Activated CD4-positive, alpha-beta memory T cell treated with anti-CD3 and anti-CD28 coated beads, Interleukin-2, amount 10 ng/mL, durations not matched to agents 7 days and 5 days (primary cell): ENCODE measurements at regions not wholly inside any gene's neighbourhood (a gene's known extent, or its start where the extent isn't known, plus 50 kb on each side); places are given as distances from the start of the nearest gene placed in this dataset.
"Not testable (repeated sequence)": the region's sequence is repeated elsewhere in the genome, so short reads cannot be mapped to it uniquely, and the experiment has no call there.

Experiments
- CTCF ChIA-PET: fragments of 350-600 bp; sonication (Branson Sonifier 250); formaldehyde crosslinking; loops from one replicate; lab custom pipeline; 2021; ENCODE audit warnings: antibody characterized with exemption, inconsistent platforms; lab: Charles Lee
- POLR2A ChIA-PET: fragments of 350-600 bp; sonication (Branson Sonifier 250); formaldehyde crosslinking; loops from one replicate; lab custom pipeline; 2021; ENCODE audit warnings: antibody characterized with exemption; lab: Charles Lee
- DNase-seq: peaks from one replicate; pipeline ENCODE4 v3.0.0-alpha.2; 2020
- H3K27ac Mint-ChIP-seq: one replicate; pipeline ENCODE4 v1.8.0; 2021; ENCODE audit warnings: mild to moderate bottlenecking, mixed read lengths
- H3K27me3 Mint-ChIP-seq: one replicate; pipeline ENCODE4 v1.8.0; 2021; ENCODE audit warnings: mixed read lengths
- H3K36me3 Mint-ChIP-seq: one replicate; pipeline ENCODE4 v1.8.0; 2021; ENCODE audit warnings: low read depth, mixed read lengths
- H3K4me1 Mint-ChIP-seq: one replicate; pipeline ENCODE4 v1.8.0; 2021; ENCODE audit warnings: mixed read lengths
- H3K4me3 Mint-ChIP-seq: one replicate; pipeline ENCODE4 v1.8.0; 2021; ENCODE audit warnings: mild to moderate bottlenecking, mixed read lengths
- H3K9me3 Mint-ChIP-seq: one replicate; pipeline ENCODE4 v1.8.0; 2021; ENCODE audit warnings: mixed read lengths

DNA sequence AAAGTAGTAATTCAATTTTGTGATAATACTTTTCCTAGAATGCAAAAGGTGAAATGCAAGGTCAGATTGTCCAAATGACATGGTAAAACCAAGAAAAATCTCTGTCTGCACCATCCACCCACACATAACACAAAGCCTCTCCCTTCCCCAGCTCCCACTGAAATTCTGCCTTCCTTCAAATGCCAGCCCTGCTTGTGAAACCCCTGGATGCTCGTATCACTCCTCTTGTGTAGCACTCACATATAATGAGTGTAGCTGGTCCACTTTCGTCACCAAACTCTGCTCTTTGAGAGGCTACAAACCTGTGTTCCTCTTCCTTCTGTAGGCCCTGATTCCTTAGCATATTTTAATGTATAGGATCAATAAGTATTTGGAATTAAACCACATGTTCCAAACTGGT lies 123.6 kb upstream of the BEND6 start:
- H3K27ac Mint-ChIP-seq = no peak overlapping the region
- peaks cover 12% of the 10 kb centered on the region for H3K27me3 Mint-ChIP-seq
- no peaks in the 10 kb centered on the region for H3K9me3 Mint-ChIP-seq
- ChIA-PET POLR2A (no interaction called here), CTCF (no interaction called here)
- H3K4me1 Mint-ChIP-seq = no peaks in the 10 kb centered on the region
- H3K36me3 Mint-ChIP-seq = no peaks in the 10 kb centered on the region
- DNase-seq = no peak
- no peak overlapping the region for H3K4me3 Mint-ChIP-seq

DNA sequence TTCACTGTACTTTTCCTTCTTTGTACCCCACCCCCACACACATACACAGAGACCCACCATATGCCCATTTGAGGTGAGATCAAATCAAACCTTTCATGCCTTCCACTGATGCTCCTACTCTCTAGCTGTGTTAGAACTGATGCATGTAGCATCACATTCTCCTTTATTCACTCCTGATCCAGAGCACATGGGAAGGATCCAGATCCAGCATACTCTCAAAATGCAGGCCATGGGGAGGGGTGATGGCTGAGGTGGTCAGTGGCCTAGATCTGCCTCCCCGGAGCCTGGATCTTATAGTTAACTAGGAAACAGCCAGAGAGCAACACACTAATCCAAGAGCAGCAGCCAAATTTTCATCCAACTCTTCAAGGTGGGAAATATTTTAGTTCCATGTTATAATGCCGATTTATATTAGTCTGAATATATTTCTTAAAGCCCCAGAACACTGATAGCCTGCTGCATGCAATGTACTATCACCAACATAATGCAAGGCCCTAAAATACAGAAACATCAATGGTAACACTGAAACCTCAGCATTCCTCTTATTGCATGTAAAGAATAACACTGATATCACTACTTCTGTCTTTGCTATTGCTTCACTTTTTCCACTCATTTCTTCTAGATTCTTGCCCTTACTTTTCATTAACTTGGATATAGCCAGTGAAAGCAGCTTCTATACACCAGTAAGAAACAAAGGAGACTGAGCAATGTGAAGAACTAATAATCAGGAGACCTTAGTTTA lies 126.8 kb upstream of the BEND6 start:
- POLR2A ChIA-PET = interaction anchor here (0.7 kb wide), 1 partner anchor 220 kb away, joined by 3 read pairs; no protein-coding TSS in a partner anchor
- CTCF ChIA-PET = no interaction called here
- peaks cover 12% of the 10 kb centered on the region for H3K27me3 Mint-ChIP-seq
- no peak overlapping the region for H3K4me3 Mint-ChIP-seq
- no peaks in the 10 kb centered on the region for H3K36me3 Mint-ChIP-seq
- no peaks in the 10 kb centered on the region for H3K4me1 Mint-ChIP-seq
- no peak overlapping the region for H3K27ac Mint-ChIP-seq
- no peak for DNase-seq
- no peaks in the 10 kb centered on the region for H3K9me3 Mint-ChIP-seq

DNA sequence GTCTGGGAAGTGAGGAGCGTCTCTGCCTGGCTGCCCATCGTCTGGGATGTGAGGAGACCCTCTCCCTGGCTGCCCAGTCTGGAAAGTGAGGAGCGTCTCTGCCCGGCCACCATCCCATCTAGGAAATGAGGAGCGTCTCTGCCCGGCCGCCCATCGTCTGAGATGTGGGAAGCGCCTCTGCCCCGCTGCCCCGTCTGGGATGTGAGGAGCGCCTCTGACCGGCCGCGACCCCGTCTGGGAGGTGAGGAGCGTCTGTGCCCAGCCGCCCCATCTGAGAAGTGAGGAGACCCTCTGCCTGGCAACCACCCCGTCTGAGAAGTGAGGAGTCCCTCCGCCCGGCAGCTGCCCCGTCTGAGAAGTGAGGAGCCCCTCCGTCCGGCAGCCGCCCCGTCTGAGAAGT lies 130.5 kb upstream of the BEND6 start:
- H3K9me3 Mint-ChIP-seq, CTCF ChIA-PET, H3K27me3 Mint-ChIP-seq, H3K36me3 Mint-ChIP-seq, H3K27ac Mint-ChIP-seq, H3K4me3 Mint-ChIP-seq, DNase-seq, H3K4me1 Mint-ChIP-seq, POLR2A ChIA-PET: not testable (repeated sequence)

DNA sequence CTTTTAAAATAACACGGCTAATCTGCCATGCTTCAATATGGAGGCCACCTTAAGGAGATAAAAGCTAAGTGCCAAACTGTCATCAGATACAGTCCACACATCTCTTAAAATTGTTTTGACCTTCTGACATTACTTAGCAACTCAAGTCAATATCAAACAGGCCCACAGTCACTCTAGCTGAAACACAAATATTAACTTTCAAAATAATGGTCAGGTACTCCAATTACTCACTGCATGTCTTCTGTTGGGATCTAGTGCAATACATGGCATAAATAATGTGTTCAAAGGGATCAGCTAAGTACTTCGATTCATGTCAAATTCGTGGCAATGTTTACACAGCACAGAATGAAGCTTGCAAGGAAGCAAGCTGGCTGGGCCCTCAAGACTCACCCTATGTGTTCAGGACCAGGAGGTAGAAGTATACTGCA lies 133.9 kb upstream of the BEND6 start:
- Mint-ChIP-seq H3K4me3 (no peak overlapping the region), H3K27ac (no peak overlapping the region), H3K9me3 (no peaks in the 10 kb centered on the region), H3K27me3 (peaks cover 5% of the 10 kb centered on the region), H3K4me1 (no peaks in the 10 kb centered on the region), H3K36me3 (no peaks in the 10 kb centered on the region)
- no peak for DNase-seq
- POLR2A ChIA-PET = no interaction called here
- CTCF ChIA-PET = no interaction called here

DNA sequence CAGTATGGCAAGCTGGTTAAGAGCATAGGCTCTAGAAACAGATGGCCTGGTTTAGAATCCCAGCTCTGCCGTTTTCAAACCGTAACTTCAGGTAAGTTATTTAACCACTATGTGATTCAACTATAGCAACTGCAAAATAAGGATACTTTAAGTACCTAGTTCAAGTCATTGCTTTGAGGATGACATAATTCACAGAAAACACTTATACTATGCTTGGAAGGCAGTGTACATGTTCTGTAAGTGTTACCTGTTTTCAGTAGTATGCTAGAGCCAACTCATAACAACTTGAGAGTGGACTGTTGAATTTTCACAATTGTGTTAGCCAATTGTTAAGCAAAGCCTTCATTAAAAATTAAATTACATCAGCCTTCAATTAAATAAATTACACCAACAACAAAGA lies 134.8 kb upstream of the BEND6 start:
- no peaks in the 10 kb centered on the region for H3K36me3 Mint-ChIP-seq
- no peak overlapping the region for H3K27ac Mint-ChIP-seq
- DNase-seq = no peak
- H3K27me3 Mint-ChIP-seq = peaks cover 5% of the 10 kb centered on the region
- no peaks in the 10 kb centered on the region for H3K9me3 Mint-ChIP-seq
- H3K4me1 Mint-ChIP-seq = no peaks in the 10 kb centered on the region
- ChIA-PET POLR2A (no interaction called here), CTCF (no interaction called here)
- H3K4me3 Mint-ChIP-seq = no peak overlapping the region

DNA sequence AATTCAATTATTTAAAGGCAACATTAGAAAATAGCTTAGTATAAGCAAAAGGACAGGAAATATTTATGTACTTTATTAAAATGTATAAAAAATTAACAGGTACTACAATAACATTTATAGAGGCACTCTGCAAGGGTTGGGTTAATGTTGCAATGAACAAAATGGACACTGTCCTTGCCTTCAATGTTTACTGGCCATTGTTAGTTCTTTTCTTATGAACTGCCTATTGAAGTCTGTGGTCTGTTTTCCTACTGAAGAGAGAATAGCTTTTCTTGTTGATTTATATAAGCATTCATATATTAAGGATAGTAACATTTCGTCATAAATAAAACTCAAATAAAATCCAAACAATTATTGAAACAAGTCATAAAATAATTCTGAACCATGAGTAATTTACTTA lies 135.3 kb upstream of the BEND6 start:
- Mint-ChIP-seq H3K27ac (no peak overlapping the region), H3K36me3 (no peaks in the 10 kb centered on the region), H3K4me1 (no peaks in the 10 kb centered on the region), H3K9me3 (no peaks in the 10 kb centered on the region), H3K4me3 (no peak overlapping the region), H3K27me3 (peaks cover 5% of the 10 kb centered on the region)
- ChIA-PET CTCF (no interaction called here), POLR2A (no interaction called here)
- DNase-seq = no peak

DNA sequence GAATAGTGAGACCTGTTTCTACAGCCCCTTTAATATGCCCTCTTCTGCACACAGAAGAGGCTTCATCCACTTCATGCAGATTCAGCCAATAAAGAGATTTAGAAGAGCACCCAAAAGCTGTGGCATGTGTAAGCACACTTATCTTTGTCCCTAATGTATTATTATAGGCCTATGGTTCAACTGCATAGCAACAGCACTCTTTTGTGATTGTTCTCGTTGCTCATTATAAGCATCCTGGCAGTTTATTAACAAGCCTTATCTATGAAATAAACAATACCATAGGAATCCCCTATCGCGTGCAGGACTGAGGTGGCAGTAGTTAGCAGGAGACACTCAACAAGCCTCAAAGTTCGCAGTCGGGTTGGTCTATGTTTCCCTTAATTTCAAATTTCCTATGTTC lies 138.5 kb upstream of the BEND6 start:
- Mint-ChIP-seq H3K4me3 (no peak overlapping the region), H3K36me3 (no peaks in the 10 kb centered on the region), H3K4me1 (no peaks in the 10 kb centered on the region), H3K9me3 (no peaks in the 10 kb centered on the region), H3K27ac (no peak overlapping the region), H3K27me3 (peaks cover 5% of the 10 kb centered on the region)
- no peak for DNase-seq
- CTCF ChIA-PET = interaction anchor here (1.0 kb wide), 1 partner anchor 35 kb away, joined by 3 read pairs; no protein-coding TSS in a partner anchor
- POLR2A ChIA-PET = no interaction called here

DNA sequence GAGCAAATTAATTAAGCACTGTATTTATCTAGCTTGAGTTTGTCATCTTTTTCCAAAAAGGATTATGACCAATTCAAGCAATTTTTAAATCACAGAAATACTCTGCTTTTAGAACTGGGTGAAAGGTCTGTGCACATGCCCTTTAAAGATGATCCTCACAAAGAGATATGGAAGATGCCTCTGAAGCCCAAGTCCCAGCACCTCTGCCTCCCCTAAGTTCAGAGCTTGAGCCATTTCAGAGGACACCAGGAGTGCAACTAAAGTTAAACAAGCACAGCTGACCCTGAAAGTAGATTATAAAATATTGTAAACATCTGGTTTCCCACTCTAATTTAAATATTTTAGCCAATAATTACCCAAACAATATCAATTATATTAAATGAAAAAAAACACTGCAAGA lies 139.5 kb upstream of the BEND6 start:
- ChIA-PET POLR2A (no interaction called here), CTCF (no interaction called here)
- H3K27me3 Mint-ChIP-seq = peaks cover 5% of the 10 kb centered on the region
- no peaks in the 10 kb centered on the region for H3K36me3 Mint-ChIP-seq
- no peaks in the 10 kb centered on the region for H3K4me1 Mint-ChIP-seq
- H3K27ac Mint-ChIP-seq = no peak overlapping the region
- no peak for DNase-seq
- no peak overlapping the region for H3K4me3 Mint-ChIP-seq
- H3K9me3 Mint-ChIP-seq = no peaks in the 10 kb centered on the region

DNA sequence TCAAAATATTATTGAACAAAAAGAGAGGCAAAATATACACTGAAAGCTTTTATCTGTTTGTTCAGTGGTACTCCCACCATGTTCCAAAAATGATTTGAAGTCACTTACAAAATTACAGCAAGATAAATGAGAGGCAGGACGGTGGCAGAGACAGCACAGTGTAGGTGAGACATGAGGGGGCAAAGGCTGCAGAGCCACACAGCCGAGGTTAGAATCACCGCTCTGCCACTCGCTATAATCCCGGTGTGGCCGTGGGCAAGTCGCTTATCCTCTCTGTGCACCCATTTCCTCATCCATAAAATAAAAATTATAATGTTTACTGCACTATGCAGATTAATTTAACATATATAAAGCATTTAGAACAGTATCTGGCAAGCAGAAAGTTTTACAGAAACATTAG lies 140.1 kb upstream of the BEND6 start:
- Mint-ChIP-seq H3K36me3 (no peaks in the 10 kb centered on the region), H3K27me3 (peaks cover 5% of the 10 kb centered on the region), H3K4me3 (no peak overlapping the region), H3K4me1 (no peaks in the 10 kb centered on the region), H3K9me3 (no peaks in the 10 kb centered on the region), H3K27ac (no peak overlapping the region)
- ChIA-PET POLR2A (no interaction called here), CTCF (no interaction called here)
- no peak for DNase-seq

DNA sequence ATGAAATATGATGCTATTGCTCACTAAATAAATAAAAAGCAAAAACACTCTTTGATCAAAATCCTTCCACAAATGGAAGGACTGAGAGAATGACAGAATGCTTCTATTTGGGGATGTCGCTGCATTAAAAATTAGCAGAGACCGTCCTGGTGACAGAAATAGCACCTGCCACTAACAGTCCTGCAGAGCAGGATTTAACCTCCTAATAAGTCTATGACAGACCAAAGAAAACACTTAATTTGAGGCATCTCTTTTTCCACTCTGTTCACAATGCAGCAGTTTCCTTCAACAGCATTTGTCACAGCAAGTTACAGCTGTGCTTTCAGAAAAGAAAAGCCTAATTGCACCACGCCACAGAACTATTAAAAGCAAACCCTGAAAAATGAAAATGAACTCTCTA lies 140.6 kb upstream of the BEND6 start:
- POLR2A ChIA-PET = no interaction called here
- no peaks in the 10 kb centered on the region for H3K4me1 Mint-ChIP-seq
- H3K27ac Mint-ChIP-seq = no peak overlapping the region
- no peak overlapping the region for H3K4me3 Mint-ChIP-seq
- H3K36me3 Mint-ChIP-seq = no peaks in the 10 kb centered on the region
- peaks cover 5% of the 10 kb centered on the region for H3K27me3 Mint-ChIP-seq
- H3K9me3 Mint-ChIP-seq = no peaks in the 10 kb centered on the region
- CTCF ChIA-PET = no interaction called here
- DNase-seq = no peak

DNA sequence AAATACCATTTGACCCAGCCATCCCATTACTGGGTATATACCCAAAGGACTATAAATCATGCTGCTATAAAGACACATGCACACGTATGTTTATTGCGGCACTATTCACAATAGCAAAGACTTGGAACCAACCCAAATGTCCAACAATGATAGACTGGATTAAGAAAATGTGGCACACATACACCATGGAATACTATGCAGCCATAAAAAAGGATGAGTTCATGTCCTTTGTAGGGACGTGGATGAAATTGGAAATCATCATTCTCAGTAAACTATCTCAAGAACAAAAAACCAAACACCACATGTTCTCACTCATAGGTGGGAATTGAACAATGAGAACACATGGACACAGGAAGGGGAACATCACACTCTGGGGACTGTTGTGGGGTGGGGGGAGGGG lies 142.1 kb upstream of the BEND6 start:
- H3K27ac Mint-ChIP-seq, DNase-seq, H3K4me3 Mint-ChIP-seq, POLR2A ChIA-PET, H3K9me3 Mint-ChIP-seq, H3K4me1 Mint-ChIP-seq, H3K36me3 Mint-ChIP-seq, CTCF ChIA-PET, H3K27me3 Mint-ChIP-seq: not testable (repeated sequence)

DNA sequence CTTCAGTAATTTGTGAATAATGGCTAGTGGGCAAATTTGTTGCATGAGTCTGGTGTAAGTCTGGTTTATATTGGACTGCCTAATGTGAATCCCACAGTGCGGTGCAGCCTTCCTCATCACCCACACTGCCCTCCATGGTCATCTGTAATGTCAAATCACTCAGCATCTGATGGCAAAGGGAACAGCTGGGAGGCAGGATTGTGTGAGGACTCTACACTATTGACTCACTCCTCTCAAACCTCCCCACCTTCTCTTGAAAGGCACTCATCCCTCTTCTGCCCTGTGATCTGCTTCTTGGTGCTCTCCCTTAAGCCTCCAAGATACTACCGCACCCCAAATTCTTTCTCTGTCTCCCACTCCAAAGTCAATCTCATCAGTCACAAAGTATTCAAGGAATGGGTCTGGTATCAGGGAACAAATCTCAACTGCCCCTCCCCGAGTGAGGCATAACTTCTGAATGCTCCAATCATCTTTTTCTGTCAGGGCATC lies 146.0 kb upstream of the BEND6 start:
- H3K9me3 Mint-ChIP-seq = no peaks in the 10 kb centered on the region
- no peaks in the 10 kb centered on the region for H3K4me1 Mint-ChIP-seq
- ChIA-PET CTCF (no interaction called here), POLR2A (no interaction called here)
- H3K4me3 Mint-ChIP-seq = no peak overlapping the region
- no peaks in the 10 kb centered on the region for H3K36me3 Mint-ChIP-seq
- no peak for DNase-seq
- peaks cover 7% of the 10 kb centered on the region for H3K27me3 Mint-ChIP-seq
- no peak overlapping the region for H3K27ac Mint-ChIP-seq

DNA sequence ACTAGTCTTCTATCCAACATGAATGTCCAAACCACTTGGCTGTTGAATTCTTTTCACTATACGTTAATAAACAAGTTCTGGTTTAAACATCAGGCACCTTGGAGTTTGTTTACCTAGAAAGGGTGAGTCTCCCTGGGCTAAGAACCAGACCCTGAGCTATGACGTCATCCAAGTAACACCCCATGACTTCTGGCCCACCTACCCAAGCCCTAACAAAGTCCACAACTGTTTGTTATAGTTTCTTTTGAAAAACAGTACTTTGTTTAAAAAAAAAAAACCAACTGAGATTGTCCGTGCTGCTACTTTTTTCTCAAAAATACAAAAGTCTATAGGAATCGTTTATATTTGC lies 146.9 kb upstream of the BEND6 start:
- Mint-ChIP-seq H3K9me3 (no peaks in the 10 kb centered on the region), H3K27me3 (peaks cover 7% of the 10 kb centered on the region), H3K27ac (no peak overlapping the region), H3K4me1 (no peaks in the 10 kb centered on the region), H3K36me3 (no peaks in the 10 kb centered on the region), H3K4me3 (no peak overlapping the region)
- ChIA-PET CTCF (no interaction called here), POLR2A (no interaction called here)
- no peak for DNase-seq

DNA sequence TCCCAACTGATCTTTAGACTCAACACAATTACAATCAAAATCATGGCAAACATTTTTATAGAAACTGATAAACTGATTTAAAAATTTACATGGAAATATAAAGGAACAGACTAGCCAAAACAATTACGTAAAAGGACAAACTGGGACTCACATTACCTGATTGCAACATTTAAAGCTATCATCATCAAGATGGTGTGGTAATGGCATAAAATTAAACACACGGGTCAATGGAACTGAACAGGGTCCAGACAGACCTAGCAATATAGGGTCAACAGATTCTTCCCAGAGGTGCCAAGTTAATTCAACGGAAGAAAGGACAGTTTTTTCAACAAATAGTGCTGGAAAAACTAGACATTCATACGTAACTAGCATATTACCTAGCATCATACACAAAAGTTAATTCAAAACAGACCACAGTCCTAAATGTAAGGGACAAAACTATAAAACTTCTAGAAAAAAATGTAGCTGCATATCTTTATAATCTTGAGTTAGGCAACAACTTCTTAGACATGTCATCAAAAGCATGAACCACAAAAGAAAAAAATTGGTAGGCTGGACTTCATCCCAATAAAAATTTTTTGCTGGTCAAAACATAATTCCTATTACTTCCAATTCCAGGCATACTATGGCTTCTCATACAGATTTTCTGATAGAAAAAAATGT lies 147.4 kb upstream of the BEND6 start:
- no peak overlapping the region for H3K4me3 Mint-ChIP-seq
- no peaks in the 10 kb centered on the region for H3K36me3 Mint-ChIP-seq
- DNase-seq = no peak
- ChIA-PET POLR2A (no interaction called here), CTCF (no interaction called here)
- no peaks in the 10 kb centered on the region for H3K4me1 Mint-ChIP-seq
- H3K27ac Mint-ChIP-seq = no peak overlapping the region
- no peaks in the 10 kb centered on the region for H3K9me3 Mint-ChIP-seq
- peaks cover 7% of the 10 kb centered on the region for H3K27me3 Mint-ChIP-seq
